ENCODE measurements at regions not wholly inside any gene's neighbourhood (a gene's known extent, or its start where the extent isn't known, plus 50 kb on each side); places are given as distances from the start of the nearest gene placed in this dataset.
"Not testable (repeated sequence)": the region's sequence is repeated elsewhere in the genome, so short reads cannot be mapped to it uniquely, and the experiment has no call there.

GRCh38 chr6:6962699-6963098 lies 145.1 kb upstream of the RREB1 start:
- no peak overlapping the region for H3K4me3 ChIP-seq
- intact Hi-C loops (cut with micrococcal nuclease), result no loop called here
- no peak for TF ChIP-seq CTCF (IDR thresholded peaks at IDR 0.05; ENCODE audit: borderline replicate concordance)
- DNase-seq, result no peak
- no peaks in the 10 kb centered on the region for H3K36me3 ChIP-seq
- H3K9me3 ChIP-seq (replicated peaks), result no peaks in the 10 kb centered on the region
- H3K4me1 ChIP-seq, result no peaks in the 10 kb centered on the region
- H3K27me3 ChIP-seq (ENCODE audit: low read depth), result no peaks in the 10 kb centered on the region
- H3K27ac ChIP-seq (replicated peaks), result no peak overlapping the region

- H3K4me1 ChIP-seq; H3K27ac ChIP-seq (replicated peaks); DNase-seq; H3K4me3 ChIP-seq; H3K36me3 ChIP-seq; H3K27me3 ChIP-seq (ENCODE audit: low read depth); intact Hi-C loops (cut with micrococcal nuclease); H3K9me3 ChIP-seq (replicated peaks): not testable (repeated sequence)
Measured at GRCh38 chr6:6963390-6963789, 144.4 kb upstream of the RREB1 start.

GRCh38 chr6:6964675-6965074 lies 143.1 kb upstream of the RREB1 start:
- H3K9me3 ChIP-seq (replicated peaks), result no peaks in the 10 kb centered on the region
- H3K36me3 ChIP-seq, result no peaks in the 10 kb centered on the region
- no peak for DNase-seq
- no peak for TF ChIP-seq CTCF (IDR thresholded peaks at IDR 0.05; ENCODE audit: borderline replicate concordance)
- intact Hi-C loops (cut with micrococcal nuclease), result no loop called here
- H3K27ac ChIP-seq (replicated peaks), result no peak overlapping the region
- H3K4me1 ChIP-seq, result no peaks in the 10 kb centered on the region
- H3K4me3 ChIP-seq, result no peak overlapping the region
- H3K27me3 ChIP-seq (ENCODE audit: low read depth), result no peaks in the 10 kb centered on the region

GRCh38 chr6:6966127-6966526 lies 141.6 kb upstream of the RREB1 start:
- H3K9me3 ChIP-seq (replicated peaks), result no peaks in the 10 kb centered on the region
- H3K4me3 ChIP-seq, result no peak overlapping the region
- H3K4me1 ChIP-seq, result no peaks in the 10 kb centered on the region
- no peak for DNase-seq
- intact Hi-C loops (cut with micrococcal nuclease), result no loop called here
- H3K36me3 ChIP-seq, result no peaks in the 10 kb centered on the region
- no peaks in the 10 kb centered on the region for H3K27me3 ChIP-seq (ENCODE audit: low read depth)
- TF ChIP-seq CTCF (IDR thresholded peaks at IDR 0.05; ENCODE audit: borderline replicate concordance), result no peak
- H3K27ac ChIP-seq (replicated peaks), result no peak overlapping the region

GRCh38 chr6:6966569-6966968 lies 141.2 kb upstream of the RREB1 start:
- Histone ChIP-seq H3K27me3 (ENCODE audit: low read depth) (no peaks in the 10 kb centered on the region), H3K36me3 (no peaks in the 10 kb centered on the region), H3K9me3 (replicated peaks) (no peaks in the 10 kb centered on the region), H3K4me3 (no peak overlapping the region), H3K27ac (replicated peaks) (no peak overlapping the region), H3K4me1 (no peaks in the 10 kb centered on the region)
- TF ChIP-seq CTCF (IDR thresholded peaks at IDR 0.05; ENCODE audit: borderline replicate concordance), result no peak
- intact Hi-C loops (cut with micrococcal nuclease), result no loop called here
- no peak for DNase-seq

- intact Hi-C loops (cut with micrococcal nuclease), result no loop called here
- Histone ChIP-seq H3K36me3 (no peaks in the 10 kb centered on the region), H3K4me3 (no peak overlapping the region), H3K4me1 (no peaks in the 10 kb centered on the region), H3K27ac (replicated peaks) (no peak overlapping the region), H3K9me3 (replicated peaks) (no peaks in the 10 kb centered on the region), H3K27me3 (ENCODE audit: low read depth) (no peaks in the 10 kb centered on the region)
- TF ChIP-seq CTCF (IDR thresholded peaks at IDR 0.05; ENCODE audit: borderline replicate concordance), result no peak
- DNase-seq, result no peak
Measured at GRCh38 chr6:6968357-6968730, 139.4 kb upstream of the RREB1 start.

Data from left ventricle myocardium inferior (tissue), 1 donor.